ENCODE measurements at regions not wholly inside any gene's neighbourhood (a gene's known extent, or its start where the extent isn't known, plus 50 kb on each side); places are given as distances from the start of the nearest gene placed in this dataset.

DNA sequence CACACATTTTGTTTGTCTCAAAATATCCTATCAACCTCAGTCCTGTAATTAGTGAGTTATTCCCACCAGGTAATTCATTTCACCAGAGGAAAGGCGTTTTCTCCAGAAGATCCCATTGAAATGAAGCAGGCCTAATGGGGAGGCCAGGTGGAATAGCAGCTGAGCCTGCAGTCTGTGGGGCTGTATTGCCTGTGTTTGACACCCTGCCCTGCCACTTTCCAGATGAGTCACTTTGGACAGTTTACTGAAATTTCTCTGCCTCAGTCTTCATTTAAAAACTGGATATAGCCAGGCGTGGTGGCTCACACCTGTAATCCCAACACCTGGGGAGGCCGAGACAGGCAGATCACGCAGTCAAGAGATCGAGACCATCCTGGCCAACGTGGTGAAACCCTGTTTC lies 78.1 kb upstream of the PPP2R5A start:
- no peak overlapping the region for H3K4me3 ChIP-seq
- in situ Hi-C loops (cut with MboI; ENCODE audit: low sequenced_read_pairs in 4 of 4) (no loop called here), intact Hi-C loops (cut with DNase I; ENCODE audit: low total_unique reads) (loop anchor here (2.0 kb wide), 1 partner anchor 26 kb away; no protein-coding TSS in a partner anchor)
- no peaks in the 10 kb centered on the region for H3K9me3 ChIP-seq
- no peak overlapping the region for H3K27ac ChIP-seq
- peaks cover 0 to 12% of the 10 kb centered on the region in 2 donors for H3K4me1 ChIP-seq
- peak; percentile 41 to 64 for ATAC-seq
- no peak for TF ChIP-seq POLR2A (IDR thresholded peaks at IDR 0.05)
- no peak for TF ChIP-seq CTCF (IDR thresholded peaks at IDR 0.05 in 4 of 5, conservative IDR thresholded peaks at IDR 0.05 in 1 of 5)
- no peaks in the 10 kb centered on the region for H3K36me3 ChIP-seq
- DNase-seq: no peak
- H3K27me3 ChIP-seq: no peaks in the 10 kb centered on the region

DNA sequence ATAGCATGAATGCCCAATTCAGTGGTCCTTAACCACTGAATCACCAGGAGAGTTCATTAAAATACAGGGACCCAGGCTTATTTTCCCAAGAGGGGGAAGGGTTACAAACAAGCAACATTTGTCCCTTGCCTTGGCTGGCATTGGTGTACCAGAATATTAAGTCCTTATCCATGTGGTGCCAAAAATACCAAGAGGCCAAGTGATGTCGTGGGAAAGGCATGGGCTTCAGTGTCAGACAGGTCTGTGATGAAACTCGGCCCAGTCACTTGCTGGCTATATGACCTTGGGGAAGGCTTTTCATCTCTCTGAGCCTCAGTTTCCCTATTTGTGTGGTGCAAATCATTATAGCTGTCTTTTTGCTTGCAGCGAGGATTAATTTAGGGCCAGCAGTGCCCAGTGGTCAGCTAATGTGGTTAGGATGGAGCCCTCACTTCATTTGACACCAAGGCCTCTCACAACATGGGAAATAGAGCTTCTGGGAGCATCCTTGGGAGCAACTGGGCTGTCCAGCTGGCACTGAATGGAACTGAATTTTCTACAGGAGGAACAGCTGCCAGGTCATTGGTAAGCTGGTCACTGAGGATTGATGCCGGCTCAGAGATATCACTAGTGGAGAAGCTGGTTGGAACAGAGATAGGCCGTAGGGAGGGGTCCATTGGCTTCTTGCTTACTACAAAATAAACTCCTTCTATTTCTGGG lies 77.2 kb upstream of the PPP2R5A start:
- Histone ChIP-seq H3K4me3 (no peak overlapping the region), H3K27me3 (no peaks in the 10 kb centered on the region), H3K36me3 (no peaks in the 10 kb centered on the region), H3K27ac (peak overlapping the region in 1 of 4 donors; percentile 26), H3K4me1 (peaks cover 0 to 12% of the 10 kb centered on the region in 2 donors), H3K9me3 (no peaks in the 10 kb centered on the region)
- TF ChIP-seq POLR2A (IDR thresholded peaks at IDR 0.05) (no peak), CTCF (IDR thresholded peaks at IDR 0.05 in 4 of 5, conservative IDR thresholded peaks at IDR 0.05 in 1 of 5) (no peak)
- DNase-seq (peak in 1 of 2 donors; percentile 24), ATAC-seq (peak; percentile 43 to 92)
- in situ Hi-C loops (cut with MboI; ENCODE audit: low sequenced_read_pairs in 4 of 4): no loop called here
- intact Hi-C loops (cut with DNase I; ENCODE audit: low total_unique reads): loop anchor here (2.0 kb wide), 1 partner anchor 25 kb away; no protein-coding TSS in a partner anchor

DNA sequence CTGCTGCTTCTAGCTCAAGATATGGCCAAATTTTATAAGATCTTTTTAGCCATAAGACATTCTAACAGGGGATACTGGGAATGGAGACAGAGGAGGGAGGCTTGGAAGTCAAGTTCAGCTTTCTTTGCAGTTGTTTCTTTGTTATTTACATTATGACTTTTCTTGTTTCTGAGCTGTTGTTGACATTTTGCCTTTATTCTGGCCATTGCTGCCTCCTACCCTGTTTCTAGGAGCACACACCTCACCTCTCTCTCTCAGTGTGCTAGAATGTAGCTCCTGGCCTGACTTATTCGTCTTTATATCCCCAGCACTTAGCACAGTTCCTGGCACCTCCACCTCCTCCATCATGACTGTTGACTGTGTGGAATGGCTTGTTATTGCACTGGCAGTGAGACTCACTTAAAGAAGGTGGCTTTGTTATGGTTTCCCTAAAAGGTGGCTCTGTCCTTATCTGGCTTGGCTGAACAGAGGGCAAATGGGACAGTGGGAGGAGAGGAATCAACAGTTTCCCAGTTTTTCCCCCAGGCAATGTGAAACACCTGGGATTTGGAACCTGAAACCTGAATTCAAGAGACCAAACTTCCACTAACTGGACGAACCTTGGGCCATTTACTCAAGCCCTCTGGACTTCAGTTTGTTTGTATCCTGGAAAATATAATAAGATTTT lies 76.1 kb upstream of the PPP2R5A start:
- Histone ChIP-seq H3K27ac (no peak overlapping the region), H3K9me3 (no peaks in the 10 kb centered on the region), H3K36me3 (no peaks in the 10 kb centered on the region), H3K4me1 (peaks cover 0 to 12% of the 10 kb centered on the region in 2 donors), H3K27me3 (no peaks in the 10 kb centered on the region), H3K4me3 (no peak overlapping the region)
- in situ Hi-C loops (cut with MboI; ENCODE audit: low sequenced_read_pairs in 4 of 4): no loop called here
- TF ChIP-seq CTCF (IDR thresholded peaks at IDR 0.05 in 4 of 5, conservative IDR thresholded peaks at IDR 0.05 in 1 of 5) (no peak), POLR2A (IDR thresholded peaks at IDR 0.05) (no peak)
- intact Hi-C loops (cut with DNase I; ENCODE audit: low total_unique reads): no loop called here
- ATAC-seq (no peak), DNase-seq (no peak)

DNA sequence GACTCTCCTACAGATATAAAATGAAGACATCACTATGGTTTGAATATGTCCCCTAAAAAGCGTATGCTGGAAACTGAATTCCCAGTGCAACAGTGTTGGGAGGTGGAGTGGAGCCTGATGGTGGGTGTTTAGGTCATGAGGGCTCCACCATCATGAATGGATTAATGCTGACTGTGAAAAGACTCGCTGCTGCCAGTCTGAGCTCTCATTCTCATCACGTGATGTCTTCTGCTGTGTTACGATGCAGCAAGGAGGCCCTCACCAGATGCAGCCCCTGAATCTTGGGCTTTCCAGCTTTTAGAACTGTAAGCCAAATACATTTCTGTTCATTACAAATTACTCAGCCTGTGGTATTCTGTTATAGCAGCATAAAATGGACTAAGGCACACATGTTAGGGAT lies 73.8 kb upstream of the PPP2R5A start:
- in situ Hi-C loops (cut with MboI; ENCODE audit: low sequenced_read_pairs in 4 of 4): no loop called here
- Histone ChIP-seq H3K4me1 (peaks cover 0 to 10% of the 10 kb centered on the region in 2 donors), H3K9me3 (no peaks in the 10 kb centered on the region), H3K4me3 (no peak overlapping the region), H3K36me3 (no peaks in the 10 kb centered on the region), H3K27me3 (no peaks in the 10 kb centered on the region), H3K27ac (no peak overlapping the region)
- DNase-seq (no peak), ATAC-seq (no peak)
- intact Hi-C loops (cut with DNase I; ENCODE audit: low total_unique reads): no loop called here
- TF ChIP-seq POLR2A (IDR thresholded peaks at IDR 0.05): no peak
- no peak for TF ChIP-seq CTCF (IDR thresholded peaks at IDR 0.05 in 4 of 5, conservative IDR thresholded peaks at IDR 0.05 in 1 of 5)
